H1 (cell line): ENCODE measurements at regions not wholly inside any gene's neighbourhood (a gene's known extent, or its start where the extent isn't known, plus 50 kb on each side); places are given as distances from the start of the nearest gene placed in this dataset.

ENCODE experiments used
- CTCF ChIA-PET: fragments of 300-600 bp; sonication (Branson Sonifier 250); formaldehyde crosslinking; loops from one replicate; lab custom pipeline; 2021; ENCODE audit not compliant: partially characterized antibody; lab: Charles Lee
- POLR2A ChIA-PET: fragments of 300-600 bp; sonication (Branson Sonifier 250); formaldehyde crosslinking; loops from one replicate; lab custom pipeline; 2021; ENCODE audit warnings: inconsistent platforms; ENCODE audit not compliant: partially characterized antibody; lab: Charles Lee
- DNase-seq, 2 experiments: peaks; one replicate each; pipeline versions ENCODE4 v3.0.0 to v3.0.0-alpha.2; 2010 to 2022; ENCODE audit warnings: low spot score in 2 of 2, low read depth in 1 of 2, mixed read lengths in 1 of 2
- FAIRE-seq: peaks from 2 replicates; lab custom pipeline; 2011; peaks lifted over from hg19 to GRCh38; lab: Jason Lieb, UNC
- H2AFZ ChIP-seq: 2 replicates; pipeline ENCODE4 v1.8.1; 2012; ENCODE audit warnings: low read length, inconsistent platforms
- H2AK5ac ChIP-seq: 2 replicates; pipeline ENCODE4 v1.6.1; 2013; ENCODE audit warnings: low read depth, low read length
- H2BK120ac ChIP-seq: replicated peaks from 2 replicates; pipeline ENCODE3; 2013; ENCODE audit warnings: low read depth, low read length, inconsistent platforms
- H2BK12ac ChIP-seq: 2 replicates; pipeline ENCODE4 v1.6.1; 2013; ENCODE audit warnings: low read depth, low read length
- H2BK15ac ChIP-seq: 2 replicates; pipeline ENCODE4 v1.6.1; 2013; ENCODE audit warnings: low read length
- H2BK20ac ChIP-seq: 2 replicates; pipeline ENCODE4 v1.6.1; 2013; ENCODE audit warnings: low read length
- H2BK5ac ChIP-seq: 2 replicates; pipeline ENCODE4 v1.6.1; 2013; ENCODE audit warnings: low read depth, low read length
- H3K14ac ChIP-seq: 2 replicates; pipeline ENCODE4 v1.6.1; 2013; ENCODE audit warnings: inconsistent platforms; ENCODE audit not compliant: insufficient read length
- H3K18ac ChIP-seq: 2 replicates; pipeline ENCODE4 v1.6.1; 2013; ENCODE audit warnings: low read length; ENCODE audit errors: extremely low read depth
- H3K23ac ChIP-seq: 2 replicates; pipeline ENCODE4 v1.6.1; 2013; ENCODE audit warnings: inconsistent platforms; ENCODE audit not compliant: insufficient read length
- H3K23me2 ChIP-seq: 2 replicates; pipeline ENCODE4 v1.6.1; 2013; ENCODE audit warnings: low read depth, low read length
- H3K27ac ChIP-seq: 2 replicates; pipeline ENCODE4 v1.6.1; 2011; ENCODE audit warnings: low read depth, low read length, inconsistent platforms
- H3K27me3 ChIP-seq, 4 experiments: replicated peaks in 1 of 4; 1 replicate in 1 of 4; 2 replicates in 3 of 4; pipeline versions ENCODE4 v1.6.1 to v1.8.1; 2011 to 2013; ENCODE audit warnings: low read length in 3 of 4, mild to moderate bottlenecking in 3 of 4, inconsistent platforms in 2 of 4, mixed read lengths in 2 of 4, moderate library complexity in 1 of 4; ENCODE audit not compliant: control insufficient read depth in 3 of 4, insufficient read depth in 3 of 4; ENCODE audit errors: extremely low read depth in 1 of 4
- H3K36me3 ChIP-seq, 4 experiments: 2 replicates each; pipeline versions ENCODE4 v1.6.1 to v1.8.1; 2011 to 2013; ENCODE audit warnings: mild to moderate bottlenecking in 4 of 4, low read length in 3 of 4, moderate library complexity in 2 of 4, control low read depth in 1 of 4, inconsistent platforms in 1 of 4; ENCODE audit not compliant: insufficient read depth in 4 of 4, control insufficient read depth in 2 of 4
- H3K4ac ChIP-seq: replicated peaks from 2 replicates; pipeline ENCODE3; 2013; ENCODE audit warnings: low read length, low read depth, mixed read lengths, inconsistent platforms; ENCODE audit not compliant: insufficient read length
- H3K4me1 ChIP-seq, 4 experiments: replicated peaks in 1 of 4; 1 replicate in 1 of 4; 2 replicates in 3 of 4; pipeline versions ENCODE4 v1.6.1 to v1.8.1; 2011 to 2013; ENCODE audit warnings: low read length in 3 of 4, inconsistent platforms in 2 of 4, mixed read lengths in 1 of 4; ENCODE audit not compliant: insufficient read depth in 4 of 4, control insufficient read depth in 3 of 4
- H3K4me2 ChIP-seq, 2 experiments: 2 replicates each; pipeline versions ENCODE4 v1.6.1 to v1.8.1; 2011 to 2013; ENCODE audit warnings: low read depth in 2 of 2, low read length in 2 of 2, control low read depth in 1 of 2, inconsistent platforms in 1 of 2, mild to moderate bottlenecking in 1 of 2; ENCODE audit not compliant: insufficient read depth in 1 of 2
- H3K4me3 ChIP-seq, 4 experiments: fragments of 200-600, 300-600 bp in 1 of 4; sonication (generic), shearing (Covaris generic), sonication (Bioruptor Twin) in 1 of 4; 2 replicates each; pipeline versions ENCODE4 v1.5.1 to v1.8.1; 2011 to 2016; ENCODE audit warnings: low read length in 4 of 4, low read depth in 3 of 4, control low read depth in 2 of 4, inconsistent platforms in 2 of 4, mild to moderate bottlenecking in 2 of 4, mixed read lengths in 1 of 4, moderate library complexity in 1 of 4; ENCODE audit not compliant: insufficient read depth in 2 of 4; ENCODE audit errors: extremely low read depth in 1 of 4
- H3K56ac ChIP-seq: replicated peaks from 2 replicates; pipeline ENCODE3; 2013; ENCODE audit warnings: low read depth, mild to moderate bottlenecking, mixed read lengths, low read length, inconsistent platforms; ENCODE audit not compliant: insufficient read length
- H3K79me1 ChIP-seq: 2 replicates; pipeline ENCODE4 v1.6.1; 2013; ENCODE audit warnings: low read depth, low read length, control low read depth
- H3K79me2 ChIP-seq, 2 experiments: 2 replicates each; pipeline versions ENCODE4 v1.6.1 to v1.8.1; 2012 to 2013; ENCODE audit warnings: low read length in 2 of 2, mild to moderate bottlenecking in 2 of 2, inconsistent platforms in 1 of 2; ENCODE audit not compliant: insufficient read depth in 2 of 2, control insufficient read depth in 1 of 2
- H3K9ac ChIP-seq, 4 experiments: replicated peaks in 1 of 4; 1 replicate in 1 of 4; 2 replicates in 3 of 4; pipeline versions ENCODE4 v1.6.1 to v1.8.1; 2011 to 2013; ENCODE audit warnings: low read depth in 3 of 4, low read length in 3 of 4, control low read depth in 2 of 4, mild to moderate bottlenecking in 2 of 4, moderate library complexity in 2 of 4, inconsistent platforms in 1 of 4; ENCODE audit errors: extremely low read depth in 1 of 4
- H3K9me3 ChIP-seq, 2 experiments: 2 replicates each; pipeline versions ENCODE4 v1.6.1 to v1.8.1; 2012 to 2013; ENCODE audit warnings: mild to moderate bottlenecking in 2 of 2, moderate library complexity in 2 of 2, control low read depth in 1 of 2, inconsistent platforms in 1 of 2, low read depth in 1 of 2, low read length in 1 of 2, mixed read lengths in 1 of 2; ENCODE audit not compliant: insufficient read depth in 2 of 2
- H4K20me1 ChIP-seq, 2 experiments: replicated peaks in 1 of 2; 2 replicates each; pipeline versions ENCODE3 to v1.8.1; 2011 to 2013; ENCODE audit warnings: inconsistent platforms in 2 of 2, low read length in 2 of 2, mild to moderate bottlenecking in 1 of 2; ENCODE audit not compliant: insufficient read depth in 2 of 2, control insufficient read depth in 1 of 2
- H4K5ac ChIP-seq: 2 replicates; pipeline ENCODE4 v1.6.1; 2013; ENCODE audit warnings: low read length, low read depth, mixed read lengths, inconsistent platforms; ENCODE audit not compliant: insufficient read length
- H4K8ac ChIP-seq: 2 replicates; pipeline ENCODE4 v1.8.0; 2013; ENCODE audit warnings: mild to moderate bottlenecking, moderate library complexity, low read length, inconsistent platforms; ENCODE audit not compliant: insufficient read depth; ENCODE audit errors: extremely low read depth
- H4K91ac ChIP-seq: replicated peaks from 2 replicates; pipeline ENCODE3; 2013; ENCODE audit warnings: low read length, mixed read lengths, inconsistent platforms; ENCODE audit not compliant: insufficient read length
- ASH2L ChIP-seq: fragments of 200-600, 300-600 bp; sonication (generic); IDR thresholded peaks from one replicate; pipeline ENCODE4 v1.7.1; 2017; ENCODE audit warnings: low read length
- CEBPB ChIP-seq: IDR thresholded peaks from 2 replicates; pipeline ENCODE4 v1.6.1; 2012; ENCODE audit warnings: low read depth, low read length
- CREB1 ChIP-seq: IDR thresholded peaks from 2 replicates; pipeline ENCODE4 v1.6.1; 2012; ENCODE audit warnings: inconsistent platforms
- CTBP2 ChIP-seq: IDR thresholded peaks from 2 replicates; pipeline ENCODE4 v1.7.0; 2011; ENCODE audit warnings: borderline replicate concordance, mild to moderate bottlenecking, moderate library complexity, mixed read lengths, low read length; ENCODE audit not compliant: insufficient read depth, insufficient read length
- JUND ChIP-seq: IDR thresholded peaks from 2 replicates; pipeline ENCODE4 v1.6.1; 2011; ENCODE audit warnings: mild to moderate bottlenecking, improper control_type of control experiment, low read length
- POLR2AphosphoS5 ChIP-seq: IDR thresholded peaks from 2 replicates; pipeline ENCODE4 v1.6.1; 2011; ENCODE audit warnings: low read depth, low read length
- RAD21 ChIP-seq, 2 experiments: IDR thresholded peaks in 1 of 2; conservative IDR thresholded peaks in 1 of 2; 2 replicates each; pipeline ENCODE4 v1.6.1; 2011; ENCODE audit warnings: low read depth in 2 of 2, low read length in 2 of 2, improper control_type of control experiment in 1 of 2, inconsistent platforms in 1 of 2, mild to moderate bottlenecking in 1 of 2, moderate library complexity in 1 of 2
- SIRT6 ChIP-seq: IDR thresholded peaks from one replicate; pipeline ENCODE4 v1.7.1; 2012; ENCODE audit warnings: low read length, inconsistent platforms
- SP1 ChIP-seq: IDR thresholded peaks from 2 replicates; pipeline ENCODE4 v1.6.1; 2011; ENCODE audit warnings: low read depth, low read length
- SP2 ChIP-seq: IDR thresholded peaks from 2 replicates; pipeline ENCODE4 v1.6.1; 2012; ENCODE audit warnings: mild to moderate bottlenecking, low read length, inconsistent platforms
- TAF1 ChIP-seq: IDR thresholded peaks from 2 replicates; pipeline ENCODE4 v1.6.1; 2011; ENCODE audit warnings: mild to moderate bottlenecking, low read depth, low read length
- TBP ChIP-seq: IDR thresholded peaks from 2 replicates; pipeline ENCODE4 v1.6.1; 2011; ENCODE audit warnings: low read depth, low read length, improper control_type of control experiment
- WGBS, 2 experiments: shearing (Covaris generic) in 1 of 2; methylation state at CpG; one replicate each; pipeline versions ENCODE4 v1.1.6 to v1.1.7; 2013 to 2015; ENCODE audit warnings: low lambda C conversion rate in 2 of 2, mixed read lengths in 2 of 2, inconsistent platforms in 1 of 2, low coverage in 1 of 2, missing lambda C conversion rate in 1 of 2; ENCODE audit not compliant: insufficient replicate concordance in 2 of 2, insufficient coverage in 1 of 2, insufficient read length in 1 of 2; ENCODE audit errors: extremely low coverage in 1 of 2, missing lambda C conversion rate in 1 of 2; 5-methylcytosine and 5-hydroxymethylcytosine counted together
- TF ChIP-seq, protein P1 (sequence below): IDR thresholded peaks from 2 replicates; pipeline ENCODE4 v1.6.1; 2012; ENCODE audit warnings: inconsistent platforms
- TF ChIP-seq, protein P2 (sequence below): IDR thresholded peaks from 2 replicates; pipeline ENCODE4 v1.6.1; 2012; ENCODE audit warnings: inconsistent platforms

DNA sequence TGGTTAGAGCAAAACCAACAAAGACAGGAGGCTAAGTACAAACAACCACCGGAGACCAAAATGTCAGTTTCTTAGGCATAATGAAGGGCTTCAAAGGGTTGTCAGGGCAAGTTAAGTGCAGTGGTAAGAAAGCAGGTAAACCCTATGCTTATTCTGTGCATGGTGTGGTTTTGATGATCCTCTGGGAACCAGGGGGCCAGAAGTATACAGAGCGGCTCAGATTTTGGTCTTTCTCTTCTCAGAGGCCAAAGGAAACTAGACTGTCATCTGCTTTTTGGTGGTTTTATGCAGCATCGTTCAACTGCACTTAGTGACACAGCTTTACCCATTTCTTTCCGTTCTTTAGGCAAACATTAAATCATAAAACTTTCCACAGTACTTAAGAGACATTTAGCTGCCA, 332.7 kb upstream of the CELF2 start:
- Histone ChIP-seq H3K79me1 (no peaks in the 10 kb centered on the region), H2BK5ac (no peak overlapping the region), H3K79me2 (no peaks in the 10 kb centered on the region), H2BK20ac (no peak overlapping the region), H4K5ac (no peak overlapping the region), H3K9ac (no peak overlapping the region), H2BK120ac (no peak overlapping the region), H2AK5ac (no peak overlapping the region), H3K27ac (no peak overlapping the region), H4K8ac (no peak overlapping the region), H3K18ac (no peak overlapping the region), H3K27me3 (peaks cover 0 to 1% (median 0%) of the 10 kb centered on the region in 4 experiments; a peak in 1 of 7 replicates), H2AFZ (no peak overlapping the region), H3K14ac (no peak overlapping the region), H2BK12ac (no peak overlapping the region), H3K9me3 (no peaks in the 10 kb centered on the region), H4K91ac (no peak overlapping the region), H3K4me2 (no peak overlapping the region), H3K4me1 (no peaks in the 10 kb centered on the region), H2BK15ac (no peak overlapping the region), H3K56ac (no peak overlapping the region), H4K20me1 (no peaks in the 10 kb centered on the region), H3K4ac (no peak overlapping the region), H3K4me3 (no peak overlapping the region), H3K23me2 (no peaks in the 10 kb centered on the region), H3K23ac (no peak overlapping the region), H3K36me3 (no peaks in the 10 kb centered on the region; a peak in 1 of 8 replicates)
- FAIRE-seq (no peak), DNase-seq (no peak)
- CTCF ChIA-PET, result interaction anchor here (1.4 kb wide), 1 partner anchor 8 kb away, joined by 4 read pairs; no protein-coding TSS in a partner anchor
- POLR2A ChIA-PET, result no interaction called here
- WGBS, 2 experiments, result 94% methylated on average over 4 of the region's 4 CpGs; no CpG with 5 or more reads in 1 of the 2 experiments
- TF ChIP-seq CTBP2 (no peak), ASH2L (no peak), CREB1 (no peak), SP1 (no peak), RAD21 (IDR thresholded peaks at IDR 0.05 in 1 of 2, conservative IDR thresholded peaks at IDR 0.05 in 1 of 2; ENCODE audit: low read depth in 2 of 2, low read length in 2 of 2) (no peak), TBP (no peak), JUND (no peak), POLR2AphosphoS5 (no peak), SP2 (no peak), TAF1 (no peak), CEBPB (no peak), SIRT6 (no peak)
- TF ChIP-seq, protein P1, sequence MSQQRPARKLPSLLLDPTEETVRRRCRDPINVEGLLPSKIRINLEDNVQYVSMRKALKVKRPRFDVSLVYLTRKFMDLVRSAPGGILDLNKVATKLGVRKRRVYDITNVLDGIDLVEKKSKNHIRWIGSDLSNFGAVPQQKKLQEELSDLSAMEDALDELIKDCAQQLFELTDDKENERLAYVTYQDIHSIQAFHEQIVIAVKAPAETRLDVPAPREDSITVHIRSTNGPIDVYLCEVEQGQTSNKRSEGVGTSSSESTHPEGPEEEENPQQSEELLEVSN, result no peak
- TF ChIP-seq, protein P2, sequence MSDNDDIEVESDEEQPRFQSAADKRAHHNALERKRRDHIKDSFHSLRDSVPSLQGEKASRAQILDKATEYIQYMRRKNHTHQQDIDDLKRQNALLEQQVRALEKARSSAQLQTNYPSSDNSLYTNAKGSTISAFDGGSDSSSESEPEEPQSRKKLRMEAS, result no peak
